LHCN-M2 (cell line): ENCODE measurements at regions not wholly inside any gene's neighbourhood (a gene's known extent, or its start where the extent isn't known, plus 50 kb on each side); places are given as distances from the start of the nearest gene placed in this dataset.
"Not testable (repeated sequence)": the region's sequence is repeated elsewhere in the genome, so short reads cannot be mapped to it uniquely, and the experiment has no call there.

ENCODE experiments used
- DNase-seq: peaks from one replicate; pipeline ENCODE4 v3.0.0-alpha.2; 2012; ENCODE audit warnings: low read depth

DNA sequence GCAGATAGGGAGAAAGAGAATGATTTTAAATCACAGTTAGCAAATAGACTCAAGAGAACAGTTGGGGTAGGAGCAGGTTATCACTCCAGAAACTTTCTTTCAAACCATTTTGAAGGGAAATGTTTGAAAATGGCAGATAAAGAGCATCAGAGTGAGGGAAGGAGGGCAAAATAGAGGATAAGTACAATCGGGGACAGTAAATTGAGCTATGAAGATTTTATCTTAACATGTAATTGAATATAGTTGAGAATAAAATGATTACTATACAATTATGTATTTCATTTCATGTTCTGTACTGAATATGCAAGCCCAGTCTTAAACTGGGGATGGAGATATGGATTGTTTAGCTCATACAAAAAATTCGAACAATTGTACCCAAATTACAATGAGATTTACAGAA is 54.0 kb downstream of the MAP10 start:
- no peak for DNase-seq

DNA sequence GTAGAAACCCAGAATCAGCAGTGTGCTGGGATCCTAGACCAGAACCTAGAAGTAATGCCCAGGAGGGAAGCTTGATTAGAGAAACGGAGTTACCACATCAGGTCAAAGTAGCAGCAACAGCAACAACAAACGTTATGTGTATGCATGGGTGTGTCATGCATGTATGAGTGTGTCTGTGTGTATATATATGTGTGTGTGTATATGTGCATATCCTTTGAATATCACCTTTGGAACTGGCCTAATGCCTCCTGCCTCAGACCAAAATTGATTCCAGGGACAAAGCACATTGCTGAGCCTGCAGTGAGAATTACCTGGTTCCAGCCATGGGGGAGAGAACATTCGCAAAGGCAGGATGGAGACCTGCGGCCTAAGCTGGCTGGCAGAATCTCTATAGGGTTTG is 55.9 kb downstream of the MAP10 start:
- no peak for DNase-seq

DNA sequence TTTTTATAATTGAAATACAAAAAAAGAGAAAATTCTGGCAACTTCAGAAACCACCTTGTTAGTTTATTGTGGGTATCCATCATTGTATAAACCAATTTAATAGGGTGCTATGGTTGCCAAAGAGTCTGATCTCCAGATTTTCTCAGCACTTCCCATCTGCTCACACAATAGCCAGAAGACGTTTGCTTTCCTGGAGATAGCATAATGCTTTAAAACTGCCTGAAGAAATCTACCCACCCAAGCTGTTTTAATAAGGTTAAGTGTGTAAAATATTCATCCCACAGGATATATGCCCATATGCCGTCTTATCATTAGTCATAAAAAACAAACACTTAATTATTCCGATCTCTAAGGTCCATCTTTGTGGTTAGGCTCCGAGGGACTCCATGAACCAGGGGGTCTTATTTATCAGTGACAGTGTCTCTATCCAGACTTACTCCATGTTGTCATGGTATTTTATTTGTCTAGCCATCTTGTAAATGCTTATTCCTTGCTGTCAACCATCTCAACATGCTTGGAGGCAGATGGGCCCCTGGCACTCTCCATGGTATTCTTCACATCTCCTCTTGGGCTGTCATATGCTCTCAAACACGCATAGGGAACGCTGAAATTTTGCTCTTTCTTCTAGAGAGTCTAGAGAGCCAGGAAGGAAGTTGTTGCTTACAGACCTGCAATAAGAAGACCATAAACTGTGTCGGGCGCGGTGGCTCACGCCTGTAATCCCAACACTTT is 58.5 kb downstream of the MAP10 start:
- no peak for DNase-seq

DNA sequence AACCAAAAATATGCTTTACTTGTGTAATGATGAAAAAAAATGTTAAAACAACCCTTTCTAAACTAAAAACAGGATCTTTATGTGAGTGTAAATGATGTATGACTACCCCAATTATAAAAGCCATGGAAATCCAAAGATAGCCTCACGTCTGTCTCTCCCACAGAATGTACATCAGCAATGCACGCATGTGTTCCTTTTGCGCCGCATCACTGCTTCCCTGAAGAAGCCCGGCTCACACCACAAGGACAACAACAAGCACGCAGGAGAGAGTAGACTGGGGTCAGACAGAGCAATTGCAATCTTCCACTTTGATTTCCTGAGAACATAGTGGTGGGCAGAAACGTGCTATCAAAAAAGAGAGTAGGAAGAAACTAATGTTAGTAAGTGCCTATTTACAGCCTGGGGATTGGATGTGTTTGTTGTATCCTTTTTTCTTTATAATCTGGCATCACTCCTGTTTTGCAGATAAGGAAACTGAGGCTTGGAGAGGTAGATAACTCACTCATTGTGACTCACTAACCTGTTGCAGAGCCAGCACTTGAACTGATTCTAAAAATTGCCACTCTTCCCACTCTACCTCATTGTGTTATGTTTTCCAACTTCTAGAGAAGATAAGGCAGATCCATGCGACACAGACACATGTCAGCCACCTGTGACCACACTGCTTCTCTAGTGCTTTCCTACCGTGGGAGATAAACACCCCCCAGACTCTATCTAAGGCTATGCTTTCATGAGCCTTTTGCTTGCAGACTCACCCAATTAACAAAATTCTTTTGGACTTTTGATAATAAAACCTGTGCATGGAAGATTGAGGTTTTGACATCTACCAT is 60.1 kb downstream of the MAP10 start:
- DNase-seq, result no peak

DNA sequence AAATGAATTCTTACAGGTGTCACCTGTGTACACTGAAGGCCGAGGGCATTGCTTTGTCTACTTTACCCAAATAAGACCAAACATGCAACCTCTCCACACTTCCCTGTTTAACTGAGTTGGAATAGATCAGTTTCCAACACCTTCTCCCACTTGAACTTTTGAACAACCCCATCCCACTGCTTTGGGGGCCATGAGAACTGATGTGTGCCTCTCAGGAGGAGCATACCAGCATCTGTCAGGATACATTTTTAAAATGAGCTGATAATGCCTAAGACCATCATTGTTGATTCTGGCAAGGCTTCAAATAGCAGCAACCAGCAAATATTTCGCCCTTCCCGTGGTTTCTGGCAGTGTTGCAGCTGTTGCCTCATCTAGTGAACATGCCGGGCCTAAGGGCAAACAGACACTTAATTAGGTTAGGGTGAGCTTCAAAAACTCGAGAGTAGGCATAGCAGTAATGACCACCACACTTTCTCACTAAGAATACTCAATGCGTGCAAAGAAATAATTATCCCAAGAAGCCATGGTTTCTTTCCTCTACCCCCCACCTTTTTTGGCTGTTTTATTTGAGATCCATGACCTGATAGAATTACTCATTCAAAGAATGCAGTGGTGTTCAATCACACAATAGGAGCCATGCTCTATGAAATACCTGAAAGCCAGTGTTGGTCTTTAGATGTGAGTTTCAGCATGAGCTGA is 63.7 kb downstream of the MAP10 start:
- peak; percentile 95 for DNase-seq

DNA sequence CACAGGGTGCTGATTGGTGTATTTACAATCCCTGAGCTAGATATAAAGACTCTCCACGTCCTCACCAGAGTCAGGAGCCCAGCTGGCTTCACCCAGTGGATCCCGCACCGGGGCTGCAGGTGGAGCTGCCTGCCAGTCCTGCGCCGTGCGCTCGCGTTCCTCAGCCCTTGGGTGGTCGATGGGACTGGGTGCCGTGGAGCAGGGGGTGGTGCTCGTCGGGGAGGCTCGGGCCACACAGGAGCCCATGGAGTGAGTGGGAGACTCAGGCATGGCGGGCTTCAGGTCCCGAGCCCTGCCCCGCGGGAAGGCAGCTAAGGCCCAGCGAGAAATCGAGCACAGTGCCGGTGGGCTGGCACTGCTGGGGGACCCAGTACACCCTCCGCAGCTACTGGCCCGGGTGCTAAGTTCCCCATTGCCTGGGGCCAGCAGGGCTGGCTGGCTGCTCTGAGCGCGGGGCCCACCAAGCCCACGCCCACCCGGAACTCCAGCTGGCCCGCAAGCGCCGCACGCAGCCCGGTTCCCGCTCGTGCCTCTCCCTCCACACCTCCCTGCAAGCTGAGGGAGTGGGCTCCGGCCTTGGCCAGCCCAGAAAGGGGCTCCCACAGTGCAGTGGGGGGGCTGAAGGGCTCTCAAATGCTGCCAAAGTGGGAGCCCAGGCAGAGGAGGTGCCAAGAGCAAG is 66.2 kb downstream of the MAP10 start:
- not testable (repeated sequence) for DNase-seq

DNA sequence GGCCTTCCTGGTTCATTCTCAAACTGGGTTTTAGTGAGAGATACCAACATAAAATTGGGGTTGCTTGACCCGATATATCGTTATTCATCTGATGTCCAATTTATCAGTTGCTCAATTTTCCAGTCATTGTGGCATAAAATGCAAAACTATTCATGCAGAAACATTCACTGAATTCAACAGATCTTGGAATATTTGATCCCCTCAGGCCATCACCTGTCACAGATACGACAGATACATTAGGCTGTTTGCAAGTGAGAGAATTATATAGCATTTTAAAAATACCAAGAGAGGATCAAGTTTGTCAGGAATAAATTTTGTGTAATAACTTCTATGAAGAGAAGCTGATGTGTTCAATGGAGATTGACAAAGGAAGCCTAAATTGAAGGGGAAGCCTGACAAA is 67.1 kb downstream of the MAP10 start:
- DNase-seq, result no peak

DNA sequence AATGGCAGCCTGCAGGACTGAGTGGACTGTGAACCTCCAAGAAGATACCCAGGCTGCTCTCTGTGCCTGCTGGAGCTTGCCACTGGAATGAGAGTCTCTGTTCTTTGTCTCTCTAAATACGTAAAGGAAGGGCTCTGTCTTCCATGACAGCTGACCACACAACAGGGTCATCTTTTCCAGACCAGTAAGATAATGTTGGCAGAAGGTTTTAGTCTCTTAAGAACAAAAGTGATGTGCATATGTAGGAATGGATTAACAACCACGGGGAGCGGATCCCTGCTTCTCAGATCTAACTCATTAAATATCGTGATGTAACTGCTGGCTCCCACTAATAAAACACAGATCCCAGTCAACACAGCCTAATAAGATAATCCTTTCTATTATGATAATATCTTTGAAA is 67.5 kb downstream of the MAP10 start:
- no peak for DNase-seq

DNA sequence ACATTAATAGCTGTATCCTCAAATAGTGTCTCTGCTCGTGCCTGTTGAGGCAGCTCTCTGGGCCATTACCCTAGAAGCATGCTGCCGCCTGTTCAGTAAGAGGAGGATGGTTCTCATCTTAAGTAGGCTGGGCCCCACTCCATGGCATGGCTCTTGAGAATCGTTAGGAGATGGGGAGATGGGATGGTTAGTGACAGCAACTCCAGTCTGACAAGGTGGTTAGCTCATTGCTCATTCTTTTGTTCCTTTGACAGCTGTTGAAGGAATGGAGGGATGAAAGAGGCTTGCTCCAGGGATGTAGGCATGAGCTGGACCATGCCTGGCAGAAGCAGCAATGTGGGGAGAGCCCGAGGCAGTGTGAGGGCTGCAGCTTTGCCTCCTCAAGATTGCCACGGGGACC is 68.2 kb downstream of the MAP10 start:
- no peak for DNase-seq

DNA sequence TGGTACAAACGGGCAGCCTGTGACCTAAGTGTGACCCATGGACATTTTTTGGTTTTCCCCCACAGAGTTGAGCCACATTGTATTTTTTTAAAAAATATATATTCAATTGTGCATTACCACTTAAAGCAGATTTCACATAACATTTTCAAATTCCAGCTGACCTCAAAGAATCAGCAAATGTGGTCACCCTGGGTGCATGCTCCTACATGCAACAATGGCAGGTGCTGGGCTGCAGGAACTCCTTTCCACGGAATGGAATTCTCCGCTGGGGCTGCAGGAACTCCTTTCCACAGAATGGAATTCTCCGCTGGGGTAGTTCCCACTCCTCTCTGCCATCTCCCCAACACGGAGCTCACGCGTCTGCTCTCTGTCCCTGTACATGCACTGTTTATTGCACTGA is 68.7 kb downstream of the MAP10 start:
- peak; percentile 34 for DNase-seq

DNA sequence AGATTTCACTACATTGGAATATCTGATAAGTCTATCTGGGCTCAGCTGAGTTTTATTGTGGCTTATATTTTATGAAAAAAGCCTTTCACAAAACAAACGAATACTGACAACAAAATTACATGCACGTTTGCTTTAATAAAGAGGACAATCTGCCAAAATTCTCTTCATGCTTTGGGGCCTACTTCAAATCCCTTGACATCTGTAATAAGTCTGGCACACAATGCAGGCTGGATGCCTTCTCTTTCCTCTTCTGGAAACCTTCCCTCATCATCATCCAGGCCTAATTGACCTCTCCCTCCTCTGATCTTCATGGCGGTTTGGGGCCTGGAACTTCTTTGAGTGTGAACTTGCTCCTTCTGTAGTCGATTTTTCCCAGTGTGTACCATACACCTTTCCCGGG is 70.3 kb downstream of the MAP10 start:
- no peak for DNase-seq

DNA sequence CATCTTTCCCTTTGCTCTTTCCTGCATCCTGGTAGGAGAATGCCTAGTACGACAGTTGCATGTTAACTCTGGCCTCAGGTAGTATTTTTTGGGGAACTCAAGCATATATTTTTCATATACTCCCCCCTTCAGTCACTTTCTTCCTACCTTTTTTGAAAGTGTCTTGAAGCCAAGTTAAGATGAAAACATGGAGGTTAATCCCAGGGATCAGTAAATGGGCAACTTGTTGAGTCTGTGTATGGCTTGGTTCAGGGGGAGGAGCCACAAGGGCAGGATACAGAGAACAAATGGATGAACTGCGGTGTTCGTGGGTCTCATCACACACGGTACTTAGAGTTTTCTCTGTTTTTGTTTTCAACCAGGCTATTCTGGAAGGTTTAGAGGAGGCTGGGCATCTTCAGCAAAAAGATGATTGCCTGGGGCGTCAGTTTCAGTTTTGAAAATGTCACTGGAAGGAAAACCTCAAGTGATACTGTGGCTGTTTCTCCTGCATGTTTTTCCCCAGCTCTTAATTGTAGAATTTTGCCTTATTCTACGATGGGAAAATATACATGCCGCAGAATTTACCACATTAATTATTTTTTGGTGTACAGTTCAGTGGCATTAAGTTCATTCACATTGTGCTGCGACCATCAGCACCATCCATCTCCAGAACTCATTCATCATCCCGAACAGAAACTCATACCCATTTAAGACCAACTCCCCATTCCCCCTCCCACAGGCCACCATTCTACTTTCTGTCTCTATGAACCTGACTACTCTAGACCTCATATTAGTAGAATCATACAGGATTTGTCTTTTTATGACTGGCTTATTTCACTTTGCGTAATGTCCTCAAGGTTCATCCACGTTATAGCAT is 71.5 kb downstream of the MAP10 start:
- no peak for DNase-seq

DNA sequence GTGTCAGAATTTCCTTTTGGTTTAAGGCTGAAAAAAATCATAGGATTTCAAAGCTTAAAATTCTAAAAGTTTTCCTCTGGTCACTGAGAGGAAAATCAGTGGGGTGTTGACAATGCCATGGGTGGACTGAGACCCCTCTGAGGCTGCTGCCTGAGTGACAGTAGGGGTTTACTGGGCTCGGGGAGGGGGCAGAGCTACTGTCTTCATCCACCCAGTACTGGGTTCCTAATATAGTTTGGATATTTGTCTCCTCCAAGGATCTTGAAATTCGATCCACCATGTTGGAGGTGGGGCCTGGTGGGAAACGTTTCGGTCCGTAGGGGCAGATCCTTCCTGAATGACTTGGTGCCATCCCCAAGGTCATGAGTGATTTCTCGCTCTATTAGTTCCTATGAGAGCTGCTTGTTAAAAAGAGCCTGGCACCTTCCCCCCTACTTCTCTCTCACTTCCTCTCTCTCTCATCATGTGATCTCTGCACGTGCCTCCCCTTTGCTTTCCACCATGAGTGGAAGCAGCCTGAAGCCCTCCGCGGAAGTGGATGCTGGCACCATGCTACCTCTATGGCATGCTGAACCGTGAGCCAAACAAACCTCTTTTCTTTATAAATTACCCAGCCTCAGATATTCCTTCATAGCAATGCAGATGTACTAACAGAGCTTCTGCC is 72.3 kb downstream of the MAP10 start:
- DNase-seq, result no peak

DNA sequence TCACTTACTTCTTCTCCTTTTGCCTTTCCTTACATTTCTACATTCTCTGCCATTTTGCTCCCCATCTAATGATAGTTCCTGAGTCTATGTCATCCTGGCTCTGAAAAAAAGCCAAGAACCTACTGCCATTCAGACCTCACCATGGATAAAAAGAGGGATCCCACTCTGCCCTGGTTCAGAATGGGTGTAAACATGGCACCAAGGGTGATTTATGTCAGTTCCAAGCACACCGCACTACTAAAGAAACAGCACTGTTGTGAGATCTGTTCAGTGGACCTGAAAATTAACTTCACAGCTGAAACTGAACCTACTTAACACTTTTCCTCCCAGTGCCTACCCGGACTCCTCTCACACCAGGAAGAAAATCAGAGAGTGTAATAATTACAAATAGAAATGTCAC is 72.3 kb upstream of the NTPCR start:
- DNase-seq, result no peak

DNA sequence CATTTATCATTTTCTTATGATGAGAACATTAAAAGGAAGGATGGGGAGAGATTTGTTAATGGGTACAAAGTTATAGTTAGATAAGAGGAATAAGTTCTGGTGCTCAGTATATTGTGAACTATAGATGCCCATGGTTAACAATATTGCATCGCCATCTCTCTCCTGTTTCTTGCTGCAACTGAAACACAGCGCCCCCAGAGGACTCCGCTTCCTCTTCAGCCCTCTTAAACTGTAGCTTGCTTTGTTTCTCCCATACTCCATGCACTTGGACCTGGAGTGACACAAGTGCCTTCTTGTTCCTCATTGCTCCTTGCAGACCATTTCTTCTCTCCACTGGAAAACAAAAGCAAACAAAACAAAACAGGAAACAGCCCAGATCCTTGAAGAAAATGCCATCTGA is 70.1 kb upstream of the NTPCR start:
- DNase-seq, result no peak

DNA sequence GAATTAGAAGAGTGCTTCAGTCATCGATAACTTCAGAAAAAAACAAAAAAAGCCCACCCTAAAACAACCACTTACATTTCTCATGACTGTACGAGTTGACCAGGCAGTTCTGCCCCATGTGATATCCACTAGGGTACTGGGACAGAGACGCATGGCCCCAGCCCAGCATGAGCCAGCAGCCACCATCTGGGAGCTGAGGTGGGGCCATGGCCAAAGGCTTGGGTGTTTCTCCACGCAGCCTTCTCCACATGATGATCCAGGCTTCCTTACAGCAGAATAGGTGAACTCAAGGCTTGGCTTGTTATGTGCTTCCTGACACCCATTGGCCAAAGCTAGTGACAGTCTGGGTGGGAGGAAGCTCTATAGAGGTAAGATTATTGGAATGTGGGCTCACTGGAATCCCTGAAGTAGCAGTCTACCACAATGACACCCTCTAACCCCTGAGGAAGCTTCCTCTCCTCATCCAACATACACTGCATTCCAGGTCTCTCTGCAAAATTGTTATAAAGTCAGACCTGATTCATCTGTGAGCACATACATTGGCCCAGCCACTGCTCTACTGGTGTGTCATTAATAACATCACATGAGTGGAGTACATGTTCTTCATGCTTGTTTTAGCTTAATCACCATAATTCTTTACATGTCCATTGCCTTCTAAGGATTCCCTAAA is 66.3 kb upstream of the NTPCR start:
- no peak for DNase-seq

DNA sequence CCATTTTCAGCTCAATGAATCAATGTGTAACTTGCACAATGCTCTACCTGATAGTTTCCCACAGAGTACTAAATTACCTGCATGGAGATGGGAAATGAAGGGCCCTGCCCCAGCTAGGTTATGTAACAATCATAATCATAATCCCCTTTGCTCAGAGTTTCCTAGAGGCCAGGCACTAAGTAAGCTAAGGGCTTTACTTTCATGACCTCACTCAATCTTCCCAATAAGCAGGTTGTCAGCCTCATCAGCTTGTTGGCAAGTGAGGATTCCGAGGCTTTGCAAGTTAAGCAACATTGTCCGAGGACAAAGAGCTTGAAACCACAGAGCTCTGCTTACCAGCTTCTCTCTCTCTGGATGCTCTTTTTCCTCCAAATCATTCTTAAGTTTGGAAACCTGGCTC is 64.1 kb upstream of the NTPCR start:
- DNase-seq, result no peak

DNA sequence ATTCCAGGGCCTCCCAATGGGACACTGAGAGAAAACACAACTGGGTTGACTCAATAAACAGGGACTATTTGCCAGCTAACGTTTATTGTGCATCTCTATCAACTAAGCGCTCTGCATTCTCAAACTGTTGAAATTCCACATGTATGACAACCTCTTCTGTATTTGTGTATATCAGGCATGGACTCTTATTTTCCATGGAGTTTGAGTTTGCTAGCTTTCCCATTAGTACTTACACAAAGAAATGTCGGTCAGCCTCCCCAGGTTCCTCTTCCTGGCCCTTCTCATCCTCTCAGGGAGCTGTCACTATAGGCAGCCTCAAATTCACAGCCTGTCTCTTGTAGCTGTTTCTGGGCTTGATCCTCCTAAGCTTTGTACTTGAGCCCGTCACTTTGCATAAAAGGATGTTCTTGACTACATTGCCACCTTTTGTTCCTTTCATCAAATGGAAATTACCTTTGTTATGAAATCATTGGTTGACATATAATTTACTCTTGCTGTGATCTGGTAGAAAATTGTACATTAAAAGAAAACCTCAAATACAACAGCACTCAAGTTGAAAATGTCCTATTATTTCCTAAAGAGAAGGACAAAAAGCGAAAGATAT is 60.0 kb upstream of the NTPCR start:
- no peak for DNase-seq

DNA sequence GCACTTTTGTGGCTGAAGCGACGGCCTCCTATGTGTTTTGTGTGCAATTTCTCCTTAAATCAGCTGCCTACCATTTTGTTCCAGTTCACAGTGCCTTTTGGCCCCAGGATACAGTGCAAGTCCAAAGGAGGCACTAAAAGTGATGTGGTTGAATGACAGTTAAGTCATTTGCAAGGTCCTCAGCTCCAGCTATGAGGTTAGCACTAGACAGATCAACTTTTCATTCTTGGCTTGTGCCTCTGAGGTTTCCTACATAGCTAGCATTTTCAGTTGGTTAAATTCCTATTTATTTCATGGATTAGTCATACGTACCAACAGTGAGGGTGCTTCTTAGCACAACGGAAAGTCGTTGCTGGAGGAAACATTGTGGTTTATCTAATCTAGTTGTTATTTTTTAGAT is 59.3 kb upstream of the NTPCR start:
- peak; percentile 94 for DNase-seq
